Panc1 (cell line): ENCODE measurements at regions not wholly inside any gene's neighbourhood (a gene's known extent, or its start where the extent isn't known, plus 50 kb on each side); places are given as distances from the start of the nearest gene placed in this dataset.

Experiments
- ATAC-seq: fragments of 200-7000 bp; cut with Tn5 transposase; 2 replicates; pipeline ENCODE4 v1.9.1; 2020; ENCODE audit warnings: mild to moderate bottlenecking, moderate library complexity
- BruUV-seq: library from RNA; stranded (reverse); fragments of 400-500 nt; replicated peaks from 2 replicates; lab custom pipeline; 2021; lab: Mats Ljungman, UMichigan
- CTCF ChIA-PET: fragments of 300-600 bp; sonication (Branson Sonifier 250); formaldehyde crosslinking; loops from one replicate; lab custom pipeline; 2022; ENCODE audit warnings: antibody characterized with exemption; lab: Charles Lee
- POLR2A ChIA-PET: fragments of 300-600 bp; sonication (Branson Sonifier 250); formaldehyde crosslinking; loops from one replicate; lab custom pipeline; 2022; ENCODE audit warnings: antibody characterized with exemption; lab: Charles Lee
- DNase-seq: peaks from one replicate; pipeline ENCODE4 v3.0.0-alpha.2; 2010; ENCODE audit warnings: low read depth, low spot score
- H3K27ac ChIP-seq: 2 replicates; pipeline ENCODE4 v1.5.1; 2011; ENCODE audit warnings: mild to moderate bottlenecking, low read length, inconsistent platforms
- H3K27me3 ChIP-seq: fragments of 200-500 bp; sonication (Bioruptor generic); 2 replicates; pipeline ENCODE4 v1.6.0; 2014; ENCODE audit warnings: low read length, inconsistent platforms; ENCODE audit not compliant: control insufficient read depth, insufficient read depth
- H3K36me3 ChIP-seq: fragments of 200-500 bp; sonication (Bioruptor generic); 2 replicates; pipeline ENCODE4 v1.5.1; 2014; ENCODE audit warnings: inconsistent platforms, mild to moderate bottlenecking, low read length, moderate library complexity; ENCODE audit not compliant: control insufficient read depth, insufficient read depth
- H3K4me1 ChIP-seq: 2 replicates; pipeline ENCODE4 v1.5.1; 2011; ENCODE audit warnings: inconsistent platforms, mild to moderate bottlenecking, low read length, moderate library complexity; ENCODE audit not compliant: control insufficient read depth, insufficient read depth
- H3K4me3 ChIP-seq, 2 experiments: 2 replicates each; pipeline ENCODE4 v1.5.1; 2011 to 2012; ENCODE audit warnings: low read depth in 2 of 2, low read length in 2 of 2, mild to moderate bottlenecking in 2 of 2, inconsistent platforms in 1 of 2, moderate library complexity in 1 of 2
- H3K9me3 ChIP-seq: fragments of 200-500 bp; sonication (Bioruptor generic); 2 replicates; pipeline ENCODE4 v1.5.1; 2014; ENCODE audit warnings: low read depth, mild to moderate bottlenecking, inconsistent platforms, low read length, moderate library complexity; ENCODE audit not compliant: control insufficient read depth, insufficient read depth
- POLR2AphosphoS5 ChIP-seq: IDR thresholded peaks from 2 replicates; pipeline ENCODE4 v1.6.1; 2012; ENCODE audit warnings: mild to moderate bottlenecking, low read depth, low read length, moderate library complexity
- SIN3A ChIP-seq: IDR thresholded peaks from 2 replicates; pipeline ENCODE4 v1.6.1; 2012; ENCODE audit warnings: low read depth, mild to moderate bottlenecking, low read length, moderate library complexity, borderline replicate concordance; ENCODE audit not compliant: insufficient read depth
- TCF7L2 ChIP-seq: IDR thresholded peaks from 2 replicates; pipeline ENCODE4 v1.6.1; 2011; ENCODE audit warnings: mild to moderate bottlenecking, low read depth, low read length, inconsistent platforms
- in situ Hi-C: cut with HindIII; loops from 2 replicates; pipeline ENCODE4 v1.10.0; 2016; ENCODE audit warnings: low sequenced_read_pairs, low pct_unique_long_range_greater_than_20kb
- intact Hi-C: fragments of 100-400 bp; cut with micrococcal nuclease; formaldehyde crosslinking; loops from one replicate; pipeline ENCODE4 v1.10.0; 2022; ENCODE audit not compliant: unreplicated experiment
- TF ChIP-seq, protein P1 (sequence below), 2 experiments: IDR thresholded peaks; 2 replicates each; pipeline ENCODE4 v1.6.1; 2011 to 2012; ENCODE audit warnings: low read depth in 2 of 2, control low read depth in 1 of 2, low read length in 1 of 2, mild to moderate bottlenecking in 1 of 2, moderate library complexity in 1 of 2; ENCODE audit not compliant: insufficient read depth in 1 of 2
- TF ChIP-seq, protein P2 (sequence below): fragments of 450-650 bp; IDR thresholded peaks from 2 replicates; pipeline ENCODE4 v1.5.1; 2017; ENCODE audit warnings: mild to moderate bottlenecking

DNA sequence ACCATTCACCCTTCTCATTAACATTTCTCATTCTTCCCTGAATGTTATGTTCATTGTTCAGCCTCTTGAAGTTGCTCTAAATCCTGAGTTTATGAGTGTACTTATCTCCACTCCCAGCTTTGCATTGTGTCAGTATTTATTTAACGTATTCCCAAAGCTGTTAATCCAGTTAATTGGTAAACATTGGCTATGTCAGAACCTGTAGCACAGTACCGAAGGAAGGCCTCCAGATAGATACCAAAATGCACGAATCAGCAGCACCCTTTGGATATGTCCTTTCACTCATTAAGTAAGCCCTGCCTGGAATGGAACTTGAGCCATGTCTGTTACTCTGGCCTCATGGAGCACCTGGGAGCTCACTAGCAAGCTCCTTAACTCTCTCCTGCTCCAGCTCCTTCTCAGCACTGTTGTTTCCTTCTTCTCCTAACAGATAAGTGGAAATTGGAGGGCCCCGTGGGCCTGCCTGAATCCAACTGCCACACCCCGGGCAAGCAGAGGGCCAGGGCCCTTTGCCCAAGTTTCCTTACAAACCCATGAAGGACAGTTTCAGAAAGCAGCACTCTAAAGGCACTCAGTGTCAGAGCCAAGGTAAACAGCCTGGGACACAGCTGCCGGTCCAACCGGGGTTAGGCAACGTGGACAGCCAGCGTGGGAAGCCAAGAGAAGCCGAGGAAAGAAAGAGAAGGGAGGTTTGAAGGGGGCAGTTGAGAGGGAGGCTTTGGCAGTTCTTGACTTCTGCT is 155.0 kb upstream of the SERP2 start:
- Histone ChIP-seq H3K27me3 (no peaks in the 10 kb centered on the region), H3K36me3 (no peaks in the 10 kb centered on the region), H3K4me3 (no peak overlapping the region), H3K9me3 (no peaks in the 10 kb centered on the region), H3K4me1 (no peaks in the 10 kb centered on the region), H3K27ac (no peak overlapping the region)
- intact Hi-C loops (no loop called here), in situ Hi-C loops (no loop called here)
- no TSS peak for BruUV-seq
- DNase-seq: no peak
- ChIA-PET POLR2A (no interaction called here), CTCF (no interaction called here)
- TF ChIP-seq SIN3A (no peak), POLR2AphosphoS5 (no peak), TCF7L2 (no peak)
- TF ChIP-seq, protein P1, sequence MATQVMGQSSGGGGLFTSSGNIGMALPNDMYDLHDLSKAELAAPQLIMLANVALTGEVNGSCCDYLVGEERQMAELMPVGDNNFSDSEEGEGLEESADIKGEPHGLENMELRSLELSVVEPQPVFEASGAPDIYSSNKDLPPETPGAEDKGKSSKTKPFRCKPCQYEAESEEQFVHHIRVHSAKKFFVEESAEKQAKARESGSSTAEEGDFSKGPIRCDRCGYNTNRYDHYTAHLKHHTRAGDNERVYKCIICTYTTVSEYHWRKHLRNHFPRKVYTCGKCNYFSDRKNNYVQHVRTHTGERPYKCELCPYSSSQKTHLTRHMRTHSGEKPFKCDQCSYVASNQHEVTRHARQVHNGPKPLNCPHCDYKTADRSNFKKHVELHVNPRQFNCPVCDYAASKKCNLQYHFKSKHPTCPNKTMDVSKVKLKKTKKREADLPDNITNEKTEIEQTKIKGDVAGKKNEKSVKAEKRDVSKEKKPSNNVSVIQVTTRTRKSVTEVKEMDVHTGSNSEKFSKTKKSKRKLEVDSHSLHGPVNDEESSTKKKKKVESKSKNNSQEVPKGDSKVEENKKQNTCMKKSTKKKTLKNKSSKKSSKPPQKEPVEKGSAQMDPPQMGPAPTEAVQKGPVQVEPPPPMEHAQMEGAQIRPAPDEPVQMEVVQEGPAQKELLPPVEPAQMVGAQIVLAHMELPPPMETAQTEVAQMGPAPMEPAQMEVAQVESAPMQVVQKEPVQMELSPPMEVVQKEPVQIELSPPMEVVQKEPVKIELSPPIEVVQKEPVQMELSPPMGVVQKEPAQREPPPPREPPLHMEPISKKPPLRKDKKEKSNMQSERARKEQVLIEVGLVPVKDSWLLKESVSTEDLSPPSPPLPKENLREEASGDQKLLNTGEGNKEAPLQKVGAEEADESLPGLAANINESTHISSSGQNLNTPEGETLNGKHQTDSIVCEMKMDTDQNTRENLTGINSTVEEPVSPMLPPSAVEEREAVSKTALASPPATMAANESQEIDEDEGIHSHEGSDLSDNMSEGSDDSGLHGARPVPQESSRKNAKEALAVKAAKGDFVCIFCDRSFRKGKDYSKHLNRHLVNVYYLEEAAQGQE (IDR thresholded peaks at IDR 0.05; ENCODE audit: insufficient read depth in 1 of 2, low read depth in 2 of 2, low read length in 1 of 2): no peak
- TF ChIP-seq, protein P2, sequence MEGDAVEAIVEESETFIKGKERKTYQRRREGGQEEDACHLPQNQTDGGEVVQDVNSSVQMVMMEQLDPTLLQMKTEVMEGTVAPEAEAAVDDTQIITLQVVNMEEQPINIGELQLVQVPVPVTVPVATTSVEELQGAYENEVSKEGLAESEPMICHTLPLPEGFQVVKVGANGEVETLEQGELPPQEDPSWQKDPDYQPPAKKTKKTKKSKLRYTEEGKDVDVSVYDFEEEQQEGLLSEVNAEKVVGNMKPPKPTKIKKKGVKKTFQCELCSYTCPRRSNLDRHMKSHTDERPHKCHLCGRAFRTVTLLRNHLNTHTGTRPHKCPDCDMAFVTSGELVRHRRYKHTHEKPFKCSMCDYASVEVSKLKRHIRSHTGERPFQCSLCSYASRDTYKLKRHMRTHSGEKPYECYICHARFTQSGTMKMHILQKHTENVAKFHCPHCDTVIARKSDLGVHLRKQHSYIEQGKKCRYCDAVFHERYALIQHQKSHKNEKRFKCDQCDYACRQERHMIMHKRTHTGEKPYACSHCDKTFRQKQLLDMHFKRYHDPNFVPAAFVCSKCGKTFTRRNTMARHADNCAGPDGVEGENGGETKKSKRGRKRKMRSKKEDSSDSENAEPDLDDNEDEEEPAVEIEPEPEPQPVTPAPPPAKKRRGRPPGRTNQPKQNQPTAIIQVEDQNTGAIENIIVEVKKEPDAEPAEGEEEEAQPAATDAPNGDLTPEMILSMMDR: no peak
- ATAC-seq: no peak

DNA sequence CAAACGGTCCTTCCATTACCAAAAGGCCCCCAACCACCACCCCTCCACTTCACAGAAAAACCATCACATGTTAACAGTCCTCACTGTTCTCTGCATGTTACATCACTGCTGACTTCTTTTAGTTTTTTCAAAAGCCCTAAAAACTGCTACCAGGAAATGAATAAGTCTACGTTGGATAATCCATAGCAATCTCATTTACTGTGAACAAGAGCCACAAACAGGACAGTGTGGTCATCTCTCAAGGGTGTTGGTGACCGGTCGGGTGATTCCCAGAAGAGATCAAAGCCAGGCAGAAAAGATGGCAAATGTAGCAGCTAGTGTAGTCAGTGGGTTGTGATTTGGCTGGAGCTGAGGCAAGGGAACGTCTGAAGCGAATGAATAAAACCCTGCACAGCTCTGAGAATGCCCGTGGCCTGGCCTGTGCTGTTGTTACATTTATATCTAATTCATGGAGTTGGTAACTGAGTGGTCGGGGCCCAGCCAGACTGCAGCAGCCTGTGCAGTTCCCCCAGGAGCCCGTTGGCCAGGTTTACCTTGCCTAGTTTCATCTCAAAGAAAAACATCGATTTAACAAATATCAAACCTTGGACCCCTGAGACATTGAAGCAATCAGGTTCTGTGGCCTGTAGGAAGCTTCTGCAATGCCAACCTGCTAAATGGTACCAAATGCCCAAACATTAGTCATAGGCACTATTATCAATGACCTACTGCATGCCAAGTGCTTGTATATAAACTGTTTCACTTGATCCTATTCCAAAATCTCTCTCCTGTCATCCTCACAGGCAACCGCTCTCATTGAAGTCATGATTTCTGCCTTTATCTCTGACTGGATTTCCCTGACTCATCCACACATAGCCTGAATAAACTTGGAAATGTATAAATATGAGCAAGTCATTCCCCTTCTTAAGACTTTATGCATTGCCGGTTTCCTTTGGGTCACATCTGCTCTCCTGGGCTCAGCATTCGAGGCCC is 153.8 kb upstream of the SERP2 start:
- no peaks in the 10 kb centered on the region for H3K27me3 ChIP-seq
- no peaks in the 10 kb centered on the region for H3K4me1 ChIP-seq
- ATAC-seq: no peak
- no peaks in the 10 kb centered on the region for H3K36me3 ChIP-seq
- ChIA-PET POLR2A (no interaction called here), CTCF (no interaction called here)
- TF ChIP-seq, protein P1 (IDR thresholded peaks at IDR 0.05; ENCODE audit: insufficient read depth in 1 of 2, low read depth in 2 of 2, low read length in 1 of 2): no peak
- TF ChIP-seq TCF7L2: no peak
- TF ChIP-seq POLR2AphosphoS5: no peak
- TF ChIP-seq, protein P2: no peak
- no peak for TF ChIP-seq SIN3A
- intact Hi-C loops (no loop called here), in situ Hi-C loops (no loop called here)
- no peak overlapping the region for H3K4me3 ChIP-seq
- no peak overlapping the region for H3K27ac ChIP-seq
- no peaks in the 10 kb centered on the region for H3K9me3 ChIP-seq
- no TSS peak for BruUV-seq
- no peak for DNase-seq
